GM23338 (cell line): ENCODE measurements at regions not wholly inside any gene's neighbourhood (a gene's known extent, or its start where the extent isn't known, plus 50 kb on each side); places are given as distances from the start of the nearest gene placed in this dataset.

Source experiments
- CREB1 ChIP-seq: fragments of 250-450 bp; sonication (Bioruptor Pico); IDR thresholded peaks from 2 replicates; pipeline ENCODE4 v1.5.0; 2020; ENCODE audit warnings: low read depth, mild to moderate bottlenecking, moderate library complexity
- EZH2 ChIP-seq: fragments of 200-600 bp; sonication (generic); IDR thresholded peaks from one replicate; pipeline ENCODE4 v1.8.0; 2017; ENCODE audit warnings: antibody characterized with exemption, mild to moderate bottlenecking, low read depth; ENCODE audit not compliant: unreplicated experiment
- EZH2phosphoT487 ChIP-seq: fragments of 200-600 bp; sonication (generic); IDR thresholded peaks from one replicate; pipeline ENCODE4 v1.8.1; 2018; ENCODE audit warnings: antibody characterized with exemption; ENCODE audit not compliant: unreplicated experiment
- JUNB ChIP-seq: IDR thresholded peaks from one replicate; pipeline ENCODE4 v1.6.1; 2016; ENCODE audit warnings: antibody characterized with exemption; ENCODE audit not compliant: unreplicated experiment
- NANOG ChIP-seq: IDR thresholded peaks from 2 replicates; pipeline ENCODE4 v1.6.1; 2016; ENCODE audit warnings: antibody characterized with exemption, borderline replicate concordance
- POLR2AphosphoS5 ChIP-seq: IDR thresholded peaks from 2 replicates; pipeline ENCODE4 v1.6.1; 2016; ENCODE audit warnings: antibody characterized with exemption, low read depth
- STAT1 ChIP-seq: IDR thresholded peaks from one replicate; pipeline ENCODE4 v1.6.1; 2016; ENCODE audit warnings: antibody characterized with exemption; ENCODE audit not compliant: unreplicated experiment
- ZNF331 ChIP-seq: fragments of 250-450 bp; sonication (Bioruptor Pico); IDR thresholded peaks from 2 replicates; pipeline ENCODE4 v1.5.0; 2020; ENCODE audit warnings: low read depth, mild to moderate bottlenecking, moderate library complexity
- TF ChIP-seq, protein P1 (sequence below), 2 experiments: fragments of 200-600 bp in 1 of 2; sonication (generic) in 1 of 2; conservative IDR thresholded peaks; 2 replicates each; pipeline versions ENCODE4 v1.5.1 to v1.6.1; 2016 to 2017; ENCODE audit warnings: antibody characterized with exemption in 2 of 2, low read depth in 2 of 2, mild to moderate bottlenecking in 2 of 2, moderate library complexity in 1 of 2
- TF ChIP-seq, protein P2 (sequence below): IDR thresholded peaks from one replicate; pipeline ENCODE4 v1.6.1; 2018; ENCODE audit warnings: antibody characterized with exemption; ENCODE audit not compliant: unreplicated experiment
- TF ChIP-seq, protein P3 (sequence below): fragments of 250-450 bp; sonication (Bioruptor Pico); IDR thresholded peaks from 2 replicates; pipeline ENCODE4 v1.5.0; 2020; ENCODE audit warnings: mild to moderate bottlenecking, moderate library complexity

DNA sequence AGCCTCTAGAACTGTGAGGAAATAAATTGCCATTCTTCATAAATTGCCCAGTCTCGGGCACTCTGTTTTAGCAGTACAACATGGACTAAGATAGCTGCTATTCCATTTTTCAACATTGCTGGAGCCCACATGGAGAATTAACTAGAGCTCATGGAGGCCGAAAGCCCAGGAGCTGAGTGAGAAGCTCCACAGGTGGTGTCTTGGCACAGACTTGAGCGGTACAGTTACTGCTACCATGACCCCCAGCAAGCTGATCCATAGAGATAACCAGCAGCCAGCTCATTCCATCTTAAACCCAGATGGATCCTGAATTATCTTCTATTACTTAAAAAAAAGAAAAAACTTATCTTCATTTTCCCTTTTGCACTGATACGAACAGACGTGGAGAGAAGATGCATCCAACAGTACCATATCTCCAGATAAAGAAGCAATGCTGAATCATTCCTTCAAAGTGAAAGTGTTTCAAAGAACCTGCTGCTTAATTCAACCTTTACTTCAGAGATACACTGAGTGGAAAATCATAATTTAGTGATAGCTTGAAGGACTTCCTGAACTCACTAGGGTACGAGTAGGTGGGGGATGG is 115.1 kb downstream of the SETD4 start:
- TF ChIP-seq JUNB = no peak
- TF ChIP-seq EZH2 = no peak
- no peak for TF ChIP-seq POLR2AphosphoS5
- TF ChIP-seq, protein P1, sequence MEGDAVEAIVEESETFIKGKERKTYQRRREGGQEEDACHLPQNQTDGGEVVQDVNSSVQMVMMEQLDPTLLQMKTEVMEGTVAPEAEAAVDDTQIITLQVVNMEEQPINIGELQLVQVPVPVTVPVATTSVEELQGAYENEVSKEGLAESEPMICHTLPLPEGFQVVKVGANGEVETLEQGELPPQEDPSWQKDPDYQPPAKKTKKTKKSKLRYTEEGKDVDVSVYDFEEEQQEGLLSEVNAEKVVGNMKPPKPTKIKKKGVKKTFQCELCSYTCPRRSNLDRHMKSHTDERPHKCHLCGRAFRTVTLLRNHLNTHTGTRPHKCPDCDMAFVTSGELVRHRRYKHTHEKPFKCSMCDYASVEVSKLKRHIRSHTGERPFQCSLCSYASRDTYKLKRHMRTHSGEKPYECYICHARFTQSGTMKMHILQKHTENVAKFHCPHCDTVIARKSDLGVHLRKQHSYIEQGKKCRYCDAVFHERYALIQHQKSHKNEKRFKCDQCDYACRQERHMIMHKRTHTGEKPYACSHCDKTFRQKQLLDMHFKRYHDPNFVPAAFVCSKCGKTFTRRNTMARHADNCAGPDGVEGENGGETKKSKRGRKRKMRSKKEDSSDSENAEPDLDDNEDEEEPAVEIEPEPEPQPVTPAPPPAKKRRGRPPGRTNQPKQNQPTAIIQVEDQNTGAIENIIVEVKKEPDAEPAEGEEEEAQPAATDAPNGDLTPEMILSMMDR (conservative IDR thresholded peaks at IDR 0.05; ENCODE audit: low read depth in 2 of 2) = no peak
- TF ChIP-seq EZH2phosphoT487 = no peak
- TF ChIP-seq, protein P2, sequence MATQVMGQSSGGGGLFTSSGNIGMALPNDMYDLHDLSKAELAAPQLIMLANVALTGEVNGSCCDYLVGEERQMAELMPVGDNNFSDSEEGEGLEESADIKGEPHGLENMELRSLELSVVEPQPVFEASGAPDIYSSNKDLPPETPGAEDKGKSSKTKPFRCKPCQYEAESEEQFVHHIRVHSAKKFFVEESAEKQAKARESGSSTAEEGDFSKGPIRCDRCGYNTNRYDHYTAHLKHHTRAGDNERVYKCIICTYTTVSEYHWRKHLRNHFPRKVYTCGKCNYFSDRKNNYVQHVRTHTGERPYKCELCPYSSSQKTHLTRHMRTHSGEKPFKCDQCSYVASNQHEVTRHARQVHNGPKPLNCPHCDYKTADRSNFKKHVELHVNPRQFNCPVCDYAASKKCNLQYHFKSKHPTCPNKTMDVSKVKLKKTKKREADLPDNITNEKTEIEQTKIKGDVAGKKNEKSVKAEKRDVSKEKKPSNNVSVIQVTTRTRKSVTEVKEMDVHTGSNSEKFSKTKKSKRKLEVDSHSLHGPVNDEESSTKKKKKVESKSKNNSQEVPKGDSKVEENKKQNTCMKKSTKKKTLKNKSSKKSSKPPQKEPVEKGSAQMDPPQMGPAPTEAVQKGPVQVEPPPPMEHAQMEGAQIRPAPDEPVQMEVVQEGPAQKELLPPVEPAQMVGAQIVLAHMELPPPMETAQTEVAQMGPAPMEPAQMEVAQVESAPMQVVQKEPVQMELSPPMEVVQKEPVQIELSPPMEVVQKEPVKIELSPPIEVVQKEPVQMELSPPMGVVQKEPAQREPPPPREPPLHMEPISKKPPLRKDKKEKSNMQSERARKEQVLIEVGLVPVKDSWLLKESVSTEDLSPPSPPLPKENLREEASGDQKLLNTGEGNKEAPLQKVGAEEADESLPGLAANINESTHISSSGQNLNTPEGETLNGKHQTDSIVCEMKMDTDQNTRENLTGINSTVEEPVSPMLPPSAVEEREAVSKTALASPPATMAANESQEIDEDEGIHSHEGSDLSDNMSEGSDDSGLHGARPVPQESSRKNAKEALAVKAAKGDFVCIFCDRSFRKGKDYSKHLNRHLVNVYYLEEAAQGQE = no peak
- no peak for TF ChIP-seq STAT1
- TF ChIP-seq CREB1 (CRISPR knock-in tag) = no peak
- TF ChIP-seq, protein P3, sequence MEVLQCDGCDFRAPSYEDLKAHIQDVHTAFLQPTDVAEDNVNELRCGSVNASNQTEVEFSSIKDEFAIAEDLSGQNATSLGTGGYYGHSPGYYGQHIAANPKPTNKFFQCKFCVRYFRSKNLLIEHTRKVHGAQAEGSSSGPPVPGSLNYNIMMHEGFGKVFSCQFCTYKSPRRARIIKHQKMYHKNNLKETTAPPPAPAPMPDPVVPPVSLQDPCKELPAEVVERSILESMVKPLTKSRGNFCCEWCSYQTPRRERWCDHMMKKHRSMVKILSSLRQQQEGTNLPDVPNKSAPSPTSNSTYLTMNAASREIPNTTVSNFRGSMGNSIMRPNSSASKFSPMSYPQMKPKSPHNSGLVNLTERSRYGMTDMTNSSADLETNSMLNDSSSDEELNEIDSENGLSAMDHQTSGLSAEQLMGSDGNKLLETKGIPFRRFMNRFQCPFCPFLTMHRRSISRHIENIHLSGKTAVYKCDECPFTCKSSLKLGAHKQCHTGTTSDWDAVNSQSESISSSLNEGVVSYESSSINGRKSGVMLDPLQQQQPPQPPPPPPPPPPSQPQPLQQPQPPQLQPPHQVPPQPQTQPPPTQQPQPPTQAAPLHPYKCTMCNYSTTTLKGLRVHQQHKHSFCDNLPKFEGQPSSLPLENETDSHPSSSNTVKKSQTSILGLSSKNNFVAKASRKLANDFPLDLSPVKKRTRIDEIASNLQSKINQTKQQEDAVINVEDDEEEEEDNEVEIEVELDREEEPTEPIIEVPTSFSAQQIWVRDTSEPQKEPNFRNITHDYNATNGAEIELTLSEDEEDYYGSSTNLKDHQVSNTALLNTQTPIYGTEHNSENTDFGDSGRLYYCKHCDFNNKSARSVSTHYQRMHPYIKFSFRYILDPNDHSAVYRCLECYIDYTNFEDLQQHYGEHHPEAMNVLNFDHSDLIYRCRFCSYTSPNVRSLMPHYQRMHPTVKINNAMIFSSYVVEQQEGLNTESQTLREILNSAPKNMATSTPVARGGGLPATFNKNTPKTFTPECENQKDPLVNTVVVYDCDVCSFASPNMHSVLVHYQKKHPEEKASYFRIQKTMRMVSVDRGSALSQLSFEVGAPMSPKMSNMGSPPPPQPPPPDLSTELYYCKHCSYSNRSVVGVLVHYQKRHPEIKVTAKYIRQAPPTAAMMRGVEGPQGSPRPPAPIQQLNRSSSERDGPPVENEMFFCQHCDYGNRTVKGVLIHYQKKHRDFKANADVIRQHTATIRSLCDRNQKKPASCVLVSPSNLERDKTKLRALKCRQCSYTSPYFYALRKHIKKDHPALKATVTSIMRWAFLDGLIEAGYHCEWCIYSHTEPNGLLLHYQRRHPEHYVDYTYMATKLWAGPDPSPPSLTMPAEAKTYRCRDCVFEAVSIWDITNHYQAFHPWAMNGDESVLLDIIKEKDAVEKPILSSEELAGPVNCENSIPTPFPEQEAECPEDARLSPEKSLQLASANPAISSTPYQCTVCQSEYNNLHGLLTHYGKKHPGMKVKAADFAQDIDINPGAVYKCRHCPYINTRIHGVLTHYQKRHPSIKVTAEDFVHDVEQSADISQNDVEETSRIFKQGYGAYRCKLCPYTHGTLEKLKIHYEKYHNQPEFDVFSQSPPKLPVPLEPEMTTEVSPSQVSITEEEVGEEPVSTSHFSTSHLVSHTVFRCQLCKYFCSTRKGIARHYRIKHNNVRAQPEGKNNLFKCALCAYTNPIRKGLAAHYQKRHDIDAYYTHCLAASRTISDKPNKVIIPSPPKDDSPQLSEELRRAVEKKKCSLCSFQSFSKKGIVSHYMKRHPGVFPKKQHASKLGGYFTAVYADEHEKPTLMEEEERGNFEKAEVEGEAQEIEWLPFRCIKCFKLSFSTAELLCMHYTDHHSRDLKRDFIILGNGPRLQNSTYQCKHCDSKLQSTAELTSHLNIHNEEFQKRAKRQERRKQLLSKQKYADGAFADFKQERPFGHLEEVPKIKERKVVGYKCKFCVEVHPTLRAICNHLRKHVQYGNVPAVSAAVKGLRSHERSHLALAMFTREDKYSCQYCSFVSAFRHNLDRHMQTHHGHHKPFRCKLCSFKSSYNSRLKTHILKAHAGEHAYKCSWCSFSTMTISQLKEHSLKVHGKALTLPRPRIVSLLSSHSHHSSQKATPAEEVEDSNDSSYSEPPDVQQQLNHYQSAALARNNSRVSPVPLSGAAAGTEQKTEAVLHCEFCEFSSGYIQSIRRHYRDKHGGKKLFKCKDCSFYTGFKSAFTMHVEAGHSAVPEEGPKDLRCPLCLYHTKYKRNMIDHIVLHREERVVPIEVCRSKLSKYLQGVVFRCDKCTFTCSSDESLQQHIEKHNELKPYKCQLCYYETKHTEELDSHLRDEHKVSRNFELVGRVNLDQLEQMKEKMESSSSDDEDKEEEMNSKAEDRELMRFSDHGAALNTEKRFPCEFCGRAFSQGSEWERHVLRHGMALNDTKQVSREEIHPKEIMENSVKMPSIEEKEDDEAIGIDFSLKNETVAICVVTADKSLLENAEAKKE (CRISPR knock-in tag) = no peak
- TF ChIP-seq ZNF331 = no peak
- TF ChIP-seq NANOG = no peak
